ENCODE measurements at regions not wholly inside any gene's neighbourhood (a gene's known extent, or its start where the extent isn't known, plus 50 kb on each side); places are given as distances from the start of the nearest gene placed in this dataset.

DNA sequence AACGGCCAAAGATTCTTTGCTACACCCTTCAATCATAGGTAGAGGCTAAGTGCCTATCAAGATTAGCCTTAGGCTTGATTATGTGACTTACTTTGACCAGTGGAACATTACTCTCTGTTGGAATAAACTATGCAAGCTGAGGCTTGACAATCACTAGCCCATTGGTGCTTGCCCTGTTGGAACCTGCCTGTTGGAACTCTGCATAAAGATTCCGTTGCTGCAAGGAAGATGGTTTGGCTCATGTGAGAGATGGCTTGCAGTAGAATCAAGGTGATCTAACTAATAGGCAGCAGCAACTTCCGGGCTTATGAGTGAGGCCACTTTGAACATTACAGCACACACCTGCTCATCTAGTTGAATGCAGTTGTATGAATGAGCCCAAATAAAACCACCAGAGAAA, 227.7 kb upstream of the TSHZ2 start:
- no peak overlapping the region for H3K9ac ChIP-seq (ENCODE audit: insufficient read depth, low read depth, low read length)
- no peaks in the 10 kb centered on the region for H4K20me1 ChIP-seq (ENCODE audit: insufficient read depth, low read length)
- H3K4me1 ChIP-seq (ENCODE audit: insufficient read depth, low read length), result no peaks in the 10 kb centered on the region
- H3K4me3 ChIP-seq (replicated peaks in 1 of 3; ENCODE audit: insufficient read depth in 1 of 3, low read depth in 2 of 3, low read length in 3 of 3), result no peak overlapping the region
- H2AFZ ChIP-seq (ENCODE audit: low read length), result no peak overlapping the region
- no peak overlapping the region for H3K27ac ChIP-seq (ENCODE audit: extremely low read length, insufficient read depth, low read length)
- H3K27me3 ChIP-seq (ENCODE audit: control insufficient read depth in 1 of 2, insufficient read depth in 2 of 2, low read length in 2 of 2), result no peaks in the 10 kb centered on the region
- no peaks in the 10 kb centered on the region for H3K79me2 ChIP-seq (ENCODE audit: insufficient read depth, low read length)
- POLR2A ChIA-PET, result no interaction called here
- TF ChIP-seq CAMTA2 (CRISPR knock-in tag; IDR thresholded peaks at IDR 0.05; ENCODE audit: borderline replicate concordance) (no peak), FOSL1 (CRISPR knock-in tag; IDR thresholded peaks at IDR 0.05; ENCODE audit: borderline replicate concordance) (no peak), KLF9 (CRISPR knock-in tag; IDR thresholded peaks at IDR 0.05; ENCODE audit: low read depth) (no peak), ISL2 (CRISPR knock-in tag; IDR thresholded peaks at IDR 0.05) (no peak), ZC3H13 (CRISPR knock-in tag; IDR thresholded peaks at IDR 0.05) (no peak), TOE1 (CRISPR knock-in tag; IDR thresholded peaks at IDR 0.05) (no peak), SP1 (IDR thresholded peaks at IDR 0.05) (no peak), SP1 (CRISPR knock-in tag; IDR thresholded peaks at IDR 0.05) (no peak), NFYB (CRISPR knock-in tag; IDR thresholded peaks at IDR 0.05) (no peak), TP53 (CRISPR knock-in tag; conservative IDR thresholded peaks at IDR 0.05) (no peak)
- TF ChIP-seq, protein P1, sequence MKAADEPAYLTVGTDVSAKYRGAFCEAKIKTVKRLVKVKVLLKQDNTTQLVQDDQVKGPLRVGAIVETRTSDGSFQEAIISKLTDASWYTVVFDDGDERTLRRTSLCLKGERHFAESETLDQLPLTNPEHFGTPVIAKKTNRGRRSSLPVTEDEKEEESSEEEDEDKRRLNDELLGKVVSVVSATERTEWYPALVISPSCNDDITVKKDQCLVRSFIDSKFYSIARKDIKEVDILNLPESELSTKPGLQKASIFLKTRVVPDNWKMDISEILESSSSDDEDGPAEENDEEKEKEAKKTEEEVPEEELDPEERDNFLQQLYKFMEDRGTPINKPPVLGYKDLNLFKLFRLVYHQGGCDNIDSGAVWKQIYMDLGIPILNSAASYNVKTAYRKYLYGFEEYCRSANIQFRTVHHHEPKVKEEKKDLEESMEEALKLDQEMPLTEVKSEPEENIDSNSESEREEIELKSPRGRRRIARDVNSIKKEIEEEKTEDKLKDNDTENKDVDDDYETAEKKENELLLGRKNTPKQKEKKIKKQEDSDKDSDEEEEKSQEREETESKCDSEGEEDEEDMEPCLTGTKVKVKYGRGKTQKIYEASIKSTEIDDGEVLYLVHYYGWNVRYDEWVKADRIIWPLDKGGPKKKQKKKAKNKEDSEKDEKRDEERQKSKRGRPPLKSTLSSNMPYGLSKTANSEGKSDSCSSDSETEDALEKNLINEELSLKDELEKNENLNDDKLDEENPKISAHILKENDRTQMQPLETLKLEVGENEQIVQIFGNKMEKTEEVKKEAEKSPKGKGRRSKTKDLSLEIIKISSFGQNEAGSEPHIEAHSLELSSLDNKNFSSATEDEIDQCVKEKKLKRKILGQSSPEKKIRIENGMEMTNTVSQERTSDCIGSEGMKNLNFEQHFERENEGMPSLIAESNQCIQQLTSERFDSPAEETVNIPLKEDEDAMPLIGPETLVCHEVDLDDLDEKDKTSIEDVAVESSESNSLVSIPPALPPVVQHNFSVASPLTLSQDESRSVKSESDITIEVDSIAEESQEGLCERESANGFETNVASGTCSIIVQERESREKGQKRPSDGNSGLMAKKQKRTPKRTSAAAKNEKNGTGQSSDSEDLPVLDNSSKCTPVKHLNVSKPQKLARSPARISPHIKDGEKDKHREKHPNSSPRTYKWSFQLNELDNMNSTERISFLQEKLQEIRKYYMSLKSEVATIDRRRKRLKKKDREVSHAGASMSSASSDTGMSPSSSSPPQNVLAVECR (CRISPR knock-in tag; IDR thresholded peaks at IDR 0.05; ENCODE audit: borderline replicate concordance), result no peak
- CTCF ChIA-PET (ENCODE audit: low intra/inter-chr PET ratio, low total read pairs), result no interaction called here
- no peak overlapping the region for H3K4me2 ChIP-seq (ENCODE audit: low read depth, low read length)
- WGBS (ENCODE audit: low lambda C conversion rate), result 12% methylated on average over 3 of the region's 3 CpGs
- DNase-seq (ENCODE audit: low spot score) (no peak), FAIRE-seq (no peak), ATAC-seq (no peak)
- H3K36me3 ChIP-seq (replicated peaks in 1 of 2; ENCODE audit: control insufficient read depth in 1 of 2, insufficient read depth in 2 of 2, low read length in 2 of 2), result no peaks in the 10 kb centered on the region
- intact Hi-C loops (cut with micrococcal nuclease; ENCODE audit: unreplicated experiment) (loop anchor here (10.0 kb wide), 1 partner anchor 800 kb away; no protein-coding TSS in a partner anchor), in situ Hi-C loops (cut with HindIII; ENCODE audit: extremely low pct_ligation_motif_present, low pct_unique_long_range_greater_than_20kb) (loop anchor here (25.0 kb wide), 1 partner anchor 793 kb away; no protein-coding TSS in a partner anchor)
- no peaks in the 10 kb centered on the region for H3K9me3 ChIP-seq (ENCODE audit: low read length)
- no TSS peak for BruUV-seq (replicated peaks)
